ENCODE measurements at regions not wholly inside any gene's neighbourhood (a gene's known extent, or its start where the extent isn't known, plus 50 kb on each side); places are given as distances from the start of the nearest gene placed in this dataset.

DNA sequence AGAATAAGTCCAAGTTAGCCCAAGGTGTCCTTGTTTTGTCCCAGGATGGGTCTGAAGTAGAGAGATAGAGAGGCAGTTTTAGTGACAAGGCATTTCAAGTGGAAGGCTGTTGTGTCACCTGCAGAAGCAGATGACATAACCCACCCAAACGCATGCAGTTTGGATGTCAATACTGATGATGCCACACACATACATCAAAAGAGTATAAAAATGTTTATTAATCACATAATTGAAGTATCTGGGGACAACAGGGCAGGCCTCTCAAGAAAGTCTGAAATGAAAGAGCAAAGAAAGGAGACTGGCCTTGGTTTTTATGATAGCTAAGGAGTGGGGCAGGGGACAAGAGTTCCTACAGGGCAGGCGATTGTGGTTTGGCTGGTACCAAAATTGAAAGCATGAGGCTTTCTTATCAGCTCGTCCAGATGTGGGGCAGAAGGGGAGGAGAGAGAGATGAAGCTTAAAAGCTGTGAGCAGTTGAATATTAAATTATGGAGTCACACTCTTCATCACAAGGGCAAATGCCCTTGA lies 78.4 kb upstream of the TSPAN8 start:
- no peak for FAIRE-seq

DNA sequence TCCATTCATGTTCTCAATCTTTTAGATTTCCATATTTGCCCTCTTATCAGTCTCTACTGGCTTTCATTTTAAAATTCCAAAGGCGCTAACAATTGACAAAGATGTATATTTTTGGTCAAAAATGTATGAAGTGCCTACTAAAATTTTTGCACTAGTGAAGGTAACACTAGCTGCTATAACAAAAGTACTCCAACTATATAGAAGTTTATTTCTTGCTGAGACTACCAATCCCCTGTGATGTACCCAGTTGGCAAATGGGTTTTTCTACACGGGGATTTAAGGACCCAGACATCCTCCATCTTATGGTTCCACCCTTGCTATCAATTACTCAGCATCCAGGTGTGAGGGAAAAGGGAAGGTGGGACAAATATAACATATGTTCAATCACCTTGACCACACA lies 75.3 kb upstream of the TSPAN8 start:
- no peak for FAIRE-seq

GRCh38 chr12:71230542-71230941 lies 72.7 kb upstream of the TSPAN8 start:
- no peak for FAIRE-seq

GRCh38 chr12:71223139-71223538 lies 65.3 kb upstream of the TSPAN8 start:
- FAIRE-seq = no peak

- no peak for FAIRE-seq
These were observed 64.6 kb upstream of the TSPAN8 start for GRCh38 chr12:71222436-71222835.

GRCh38 chr12:71220260-71220659 lies 62.5 kb upstream of the TSPAN8 start:
- no peak for FAIRE-seq

- no peak for FAIRE-seq
These were observed 61.4 kb upstream of the TSPAN8 start for GRCh38 chr12:71219224-71219623.

GRCh38 chr12:71218616-71219015 lies 60.8 kb upstream of the TSPAN8 start:
- FAIRE-seq = no peak

- no peak for FAIRE-seq
These were observed 59.2 kb upstream of the TSPAN8 start for GRCh38 chr12:71216725-71217579.

DNA sequence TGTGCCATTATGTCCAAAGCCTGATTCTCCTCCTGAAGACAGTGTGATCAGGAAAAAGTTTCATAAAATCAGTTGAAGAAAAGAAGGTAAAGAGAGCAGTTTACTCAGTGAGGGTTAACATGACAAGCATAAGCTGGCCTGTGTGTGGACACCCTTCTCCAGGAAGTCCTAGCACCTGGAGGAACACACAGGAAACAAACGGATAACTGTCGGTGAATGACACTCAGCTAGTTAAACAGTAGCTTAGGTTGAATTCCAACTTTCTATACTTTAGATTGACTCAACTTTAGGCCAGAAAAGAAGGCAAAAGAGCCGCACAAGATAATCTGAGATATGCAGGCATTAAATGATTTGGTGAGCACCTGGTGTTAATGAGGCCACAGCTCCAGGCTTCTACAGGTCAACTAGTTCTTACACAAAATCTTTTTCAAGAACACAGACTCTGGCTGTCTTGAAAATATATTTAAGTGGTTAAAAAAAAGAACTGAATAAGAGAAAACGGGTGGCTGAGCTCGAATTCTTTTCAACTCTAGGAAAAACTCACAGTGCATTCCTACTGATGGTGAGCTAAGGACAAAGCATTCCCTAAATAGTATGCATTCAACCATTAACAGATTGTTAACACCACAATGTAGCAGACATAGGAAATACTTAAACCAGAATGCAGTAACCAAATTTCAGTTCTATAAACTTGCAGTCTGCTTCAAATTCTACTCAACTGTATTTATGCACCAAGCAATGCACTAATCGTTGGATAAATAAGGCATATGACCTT lies 56.9 kb upstream of the TSPAN8 start:
- FAIRE-seq = no peak

DNA sequence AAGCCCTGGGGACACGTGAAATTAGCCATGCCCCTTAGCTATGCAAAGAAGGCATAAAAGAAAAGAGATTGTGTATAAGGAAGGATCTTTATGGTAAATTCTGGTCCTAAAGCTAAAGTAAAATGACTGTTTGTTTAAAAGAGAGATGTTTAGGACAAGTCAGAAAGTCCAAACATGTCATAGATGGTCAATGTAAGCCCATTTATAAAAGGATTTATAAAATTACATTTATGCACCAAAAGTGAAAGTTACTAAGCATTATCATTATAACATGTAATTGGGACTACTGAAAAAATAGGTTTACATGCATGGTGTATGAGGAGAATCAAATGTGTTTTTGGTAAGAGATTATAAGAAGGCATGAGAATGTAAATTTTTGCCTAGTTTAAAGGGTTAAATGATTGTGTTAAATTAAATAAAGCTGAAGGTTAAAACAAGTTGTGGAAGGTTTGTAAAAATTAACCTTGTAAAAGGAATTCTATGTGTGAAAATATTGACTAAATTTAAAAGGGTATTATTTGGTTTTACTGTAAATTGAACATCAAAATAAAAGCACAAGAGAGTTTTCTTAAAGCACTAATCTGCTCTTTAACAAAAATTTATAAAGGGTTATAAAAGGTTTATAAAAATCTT lies 50.4 kb upstream of the TSPAN8 start:
- no peak for FAIRE-seq
